ENCODE measurements at regions not wholly inside any gene's neighbourhood (a gene's known extent, or its start where the extent isn't known, plus 50 kb on each side); places are given as distances from the start of the nearest gene placed in this dataset.

DNA sequence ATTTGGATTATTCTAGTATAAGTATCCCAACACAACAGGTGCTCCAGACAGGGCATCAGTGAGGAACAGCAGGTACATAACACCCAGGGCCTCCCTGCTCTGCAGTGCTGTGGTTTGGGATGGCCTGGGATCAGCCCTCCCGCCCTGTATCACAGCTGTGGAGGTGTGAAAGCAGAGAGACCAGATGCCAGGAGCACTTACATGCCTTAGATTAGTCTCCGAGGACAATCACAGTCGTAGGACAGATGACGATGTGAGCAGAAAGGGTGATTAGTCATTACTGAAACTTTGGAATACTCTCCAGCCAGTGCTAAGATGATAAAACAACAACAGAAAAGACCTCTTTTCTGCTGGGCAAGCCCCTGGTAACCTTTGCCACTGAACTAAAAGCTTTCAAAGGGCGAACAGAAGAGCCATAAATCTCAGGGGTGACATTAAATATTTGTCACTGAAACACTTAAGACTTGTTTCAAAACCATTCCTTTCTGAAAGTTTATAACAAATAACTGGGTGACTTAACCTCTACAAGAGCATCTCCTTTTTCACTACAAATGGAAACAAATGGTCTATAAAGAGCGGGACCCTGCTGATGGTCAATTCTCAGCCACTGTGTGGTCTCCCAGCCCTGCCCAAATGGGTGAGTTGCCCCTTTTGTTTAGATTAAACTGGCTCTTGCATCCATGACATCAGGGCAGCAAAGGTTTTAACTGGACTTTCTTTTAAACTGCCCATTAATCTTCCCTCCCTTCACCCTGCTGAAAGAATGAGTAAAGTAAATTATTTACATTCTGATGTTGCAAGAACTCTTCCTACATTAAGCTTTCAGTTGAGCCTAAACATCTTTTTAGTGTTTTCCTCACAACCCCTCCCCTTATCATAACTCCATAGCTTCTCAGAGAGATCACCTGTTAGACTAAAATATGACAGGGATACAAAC, 183.1 kb upstream of the COX10 start:
- H3K27ac ChIP-seq (ENCODE audit: low read length), result no peak overlapping the region
- no peaks in the 10 kb centered on the region for H3K36me3 ChIP-seq (ENCODE audit: insufficient read depth, low read length)
- H4K20me1 ChIP-seq (ENCODE audit: insufficient read depth), result no peaks in the 10 kb centered on the region
- no peaks in the 10 kb centered on the region for H3K27me3 ChIP-seq (ENCODE audit: insufficient read depth, low read depth, low read length)
- no peak overlapping the region for H3K4me3 ChIP-seq (ENCODE audit: low read length)
- no peaks in the 10 kb centered on the region for H3K79me2 ChIP-seq (replicated peaks; ENCODE audit: insufficient read depth, low read length)
- H3K9me3 ChIP-seq (ENCODE audit: low read length), result no peaks in the 10 kb centered on the region
- H2AFZ ChIP-seq (ENCODE audit: low read depth, low read length), result no peak overlapping the region
- TF ChIP-seq EZH2 (IDR thresholded peaks at IDR 0.05; ENCODE audit: borderline replicate concordance, insufficient read depth, low read length, poor library complexity, severe bottlenecking) (no peak), TAF1 (IDR thresholded peaks at IDR 0.05; ENCODE audit: low read depth) (no peak), SMC3 (conservative IDR thresholded peaks at IDR 0.05; ENCODE audit: poor library complexity) (no peak), MXI1 (conservative IDR thresholded peaks at IDR 0.05; ENCODE audit: poor library complexity, severe bottlenecking) (no peak), RAD21 (conservative IDR thresholded peaks at IDR 0.05) (no peak), POLR2AphosphoS5 (IDR thresholded peaks at IDR 0.05) (no peak), EP300 (conservative IDR thresholded peaks at IDR 0.05; ENCODE audit: poor library complexity, severe bottlenecking) (no peak)
- TF ChIP-seq, protein P1, sequence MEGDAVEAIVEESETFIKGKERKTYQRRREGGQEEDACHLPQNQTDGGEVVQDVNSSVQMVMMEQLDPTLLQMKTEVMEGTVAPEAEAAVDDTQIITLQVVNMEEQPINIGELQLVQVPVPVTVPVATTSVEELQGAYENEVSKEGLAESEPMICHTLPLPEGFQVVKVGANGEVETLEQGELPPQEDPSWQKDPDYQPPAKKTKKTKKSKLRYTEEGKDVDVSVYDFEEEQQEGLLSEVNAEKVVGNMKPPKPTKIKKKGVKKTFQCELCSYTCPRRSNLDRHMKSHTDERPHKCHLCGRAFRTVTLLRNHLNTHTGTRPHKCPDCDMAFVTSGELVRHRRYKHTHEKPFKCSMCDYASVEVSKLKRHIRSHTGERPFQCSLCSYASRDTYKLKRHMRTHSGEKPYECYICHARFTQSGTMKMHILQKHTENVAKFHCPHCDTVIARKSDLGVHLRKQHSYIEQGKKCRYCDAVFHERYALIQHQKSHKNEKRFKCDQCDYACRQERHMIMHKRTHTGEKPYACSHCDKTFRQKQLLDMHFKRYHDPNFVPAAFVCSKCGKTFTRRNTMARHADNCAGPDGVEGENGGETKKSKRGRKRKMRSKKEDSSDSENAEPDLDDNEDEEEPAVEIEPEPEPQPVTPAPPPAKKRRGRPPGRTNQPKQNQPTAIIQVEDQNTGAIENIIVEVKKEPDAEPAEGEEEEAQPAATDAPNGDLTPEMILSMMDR (IDR thresholded peaks at IDR 0.05; ENCODE audit: poor library complexity, severe bottlenecking), result no peak
- TF ChIP-seq, protein P2, sequence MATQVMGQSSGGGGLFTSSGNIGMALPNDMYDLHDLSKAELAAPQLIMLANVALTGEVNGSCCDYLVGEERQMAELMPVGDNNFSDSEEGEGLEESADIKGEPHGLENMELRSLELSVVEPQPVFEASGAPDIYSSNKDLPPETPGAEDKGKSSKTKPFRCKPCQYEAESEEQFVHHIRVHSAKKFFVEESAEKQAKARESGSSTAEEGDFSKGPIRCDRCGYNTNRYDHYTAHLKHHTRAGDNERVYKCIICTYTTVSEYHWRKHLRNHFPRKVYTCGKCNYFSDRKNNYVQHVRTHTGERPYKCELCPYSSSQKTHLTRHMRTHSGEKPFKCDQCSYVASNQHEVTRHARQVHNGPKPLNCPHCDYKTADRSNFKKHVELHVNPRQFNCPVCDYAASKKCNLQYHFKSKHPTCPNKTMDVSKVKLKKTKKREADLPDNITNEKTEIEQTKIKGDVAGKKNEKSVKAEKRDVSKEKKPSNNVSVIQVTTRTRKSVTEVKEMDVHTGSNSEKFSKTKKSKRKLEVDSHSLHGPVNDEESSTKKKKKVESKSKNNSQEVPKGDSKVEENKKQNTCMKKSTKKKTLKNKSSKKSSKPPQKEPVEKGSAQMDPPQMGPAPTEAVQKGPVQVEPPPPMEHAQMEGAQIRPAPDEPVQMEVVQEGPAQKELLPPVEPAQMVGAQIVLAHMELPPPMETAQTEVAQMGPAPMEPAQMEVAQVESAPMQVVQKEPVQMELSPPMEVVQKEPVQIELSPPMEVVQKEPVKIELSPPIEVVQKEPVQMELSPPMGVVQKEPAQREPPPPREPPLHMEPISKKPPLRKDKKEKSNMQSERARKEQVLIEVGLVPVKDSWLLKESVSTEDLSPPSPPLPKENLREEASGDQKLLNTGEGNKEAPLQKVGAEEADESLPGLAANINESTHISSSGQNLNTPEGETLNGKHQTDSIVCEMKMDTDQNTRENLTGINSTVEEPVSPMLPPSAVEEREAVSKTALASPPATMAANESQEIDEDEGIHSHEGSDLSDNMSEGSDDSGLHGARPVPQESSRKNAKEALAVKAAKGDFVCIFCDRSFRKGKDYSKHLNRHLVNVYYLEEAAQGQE (IDR thresholded peaks at IDR 0.05; ENCODE audit: borderline replicate concordance), result no peak
- H3K9me2 ChIP-seq (ENCODE audit: insufficient read depth, low read length), result no peaks in the 10 kb centered on the region
- H3K9ac ChIP-seq (ENCODE audit: low read length), result no peak overlapping the region
- H3K4me2 ChIP-seq (ENCODE audit: low read length), result no peak overlapping the region
- H3F3A ChIP-seq (ENCODE audit: insufficient read depth, low read length, poor library complexity, severe bottlenecking), result no peaks in the 10 kb centered on the region

DNA sequence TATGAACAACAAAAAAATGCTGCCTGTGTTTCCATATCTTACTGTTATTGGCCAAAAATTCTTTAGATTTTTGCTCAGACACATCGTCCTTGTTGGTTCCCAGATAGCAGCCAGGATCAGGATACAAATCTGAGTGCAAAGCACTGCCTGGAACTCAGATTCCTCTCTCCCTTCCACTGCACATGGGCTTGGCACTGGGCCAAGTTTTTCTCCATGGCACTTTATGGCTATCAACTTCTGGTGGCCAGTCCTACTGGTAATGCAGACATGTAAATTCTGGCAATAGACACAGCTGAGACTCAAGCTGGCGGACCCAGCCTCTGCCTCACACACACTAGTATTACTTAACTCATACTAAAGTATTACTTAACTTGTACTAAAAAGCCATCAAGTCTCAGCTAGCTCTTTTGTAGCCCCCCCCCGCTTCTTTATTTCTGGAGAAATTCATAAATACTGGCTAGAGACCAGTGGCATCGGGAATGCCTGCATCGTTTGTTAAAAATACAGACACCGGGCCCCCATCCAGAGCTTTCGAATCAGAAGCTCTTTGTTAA, 181.2 kb upstream of the COX10 start:
- H2AFZ ChIP-seq (ENCODE audit: low read depth, low read length), result no peak overlapping the region
- H3K4me2 ChIP-seq (ENCODE audit: low read length), result no peak overlapping the region
- no peaks in the 10 kb centered on the region for H3F3A ChIP-seq (ENCODE audit: insufficient read depth, low read length, poor library complexity, severe bottlenecking)
- H3K9me2 ChIP-seq (ENCODE audit: insufficient read depth, low read length), result no peaks in the 10 kb centered on the region
- H3K4me3 ChIP-seq (ENCODE audit: low read length), result no peak overlapping the region
- TF ChIP-seq SMC3 (conservative IDR thresholded peaks at IDR 0.05; ENCODE audit: poor library complexity), result no peak
- TF ChIP-seq TAF1 (IDR thresholded peaks at IDR 0.05; ENCODE audit: low read depth), result no peak
- no peak for TF ChIP-seq EP300 (conservative IDR thresholded peaks at IDR 0.05; ENCODE audit: poor library complexity, severe bottlenecking)
- TF ChIP-seq POLR2AphosphoS5 (IDR thresholded peaks at IDR 0.05), result no peak
- TF ChIP-seq RAD21 (conservative IDR thresholded peaks at IDR 0.05), result no peak
- no peak for TF ChIP-seq EZH2 (IDR thresholded peaks at IDR 0.05; ENCODE audit: borderline replicate concordance, insufficient read depth, low read length, poor library complexity, severe bottlenecking)
- no peak for TF ChIP-seq MXI1 (conservative IDR thresholded peaks at IDR 0.05; ENCODE audit: poor library complexity, severe bottlenecking)
- TF ChIP-seq, protein P2 (IDR thresholded peaks at IDR 0.05; ENCODE audit: borderline replicate concordance), result no peak
- TF ChIP-seq, protein P1 (IDR thresholded peaks at IDR 0.05; ENCODE audit: poor library complexity, severe bottlenecking), result no peak
- no peaks in the 10 kb centered on the region for H4K20me1 ChIP-seq (ENCODE audit: insufficient read depth)
- no peak overlapping the region for H3K27ac ChIP-seq (ENCODE audit: low read length)
- H3K9ac ChIP-seq (ENCODE audit: low read length), result no peak overlapping the region
- H3K27me3 ChIP-seq (ENCODE audit: insufficient read depth, low read depth, low read length), result no peaks in the 10 kb centered on the region
- no peaks in the 10 kb centered on the region for H3K79me2 ChIP-seq (replicated peaks; ENCODE audit: insufficient read depth, low read length)
- no peaks in the 10 kb centered on the region for H3K36me3 ChIP-seq (ENCODE audit: insufficient read depth, low read length)
- no peaks in the 10 kb centered on the region for H3K9me3 ChIP-seq (ENCODE audit: low read length)
